GM03348 (cell line): ENCODE measurements at regions not wholly inside any gene's neighbourhood (a gene's known extent, or its start where the extent isn't known, plus 50 kb on each side); places are given as distances from the start of the nearest gene placed in this dataset.

ENCODE experiments used
- DNase-seq: peaks from one replicate; pipeline ENCODE4 v3.0.0; 2012; ENCODE audit warnings: low spot score

GRCh38 chr14:98835051-98835824 lies 436.8 kb downstream of the BCL11B start:
- DNase-seq, result no peak

GRCh38 chr14:98835825-98836100 lies 436.2 kb downstream of the BCL11B start:
- no peak for DNase-seq

GRCh38 chr14:98840091-98840490 lies 431.9 kb downstream of the BCL11B start:
- no peak for DNase-seq

GRCh38 chr14:98840511-98840910 lies 431.5 kb downstream of the BCL11B start:
- no peak for DNase-seq

GRCh38 chr14:98844456-98844855 lies 427.5 kb downstream of the BCL11B start:
- DNase-seq, result no peak

GRCh38 chr14:98847521-98848468 lies 424.2 kb downstream of the BCL11B start:
- no peak for DNase-seq

GRCh38 chr14:98853063-98853729 lies 418.8 kb downstream of the BCL11B start:
- DNase-seq, result no peak

GRCh38 chr14:98855926-98856715 lies 415.9 kb downstream of the BCL11B start:
- DNase-seq, result no peak

GRCh38 chr14:98858158-98858557 lies 413.8 kb downstream of the BCL11B start:
- DNase-seq, result no peak

GRCh38 chr14:98858561-98858960 lies 413.4 kb downstream of the BCL11B start:
- no peak for DNase-seq

- no peak for DNase-seq
Observed at GRCh38 chr14:98859301-98859700, 412.7 kb downstream of the BCL11B start.

- DNase-seq, result no peak
Observed at GRCh38 chr14:98864211-98864610, 407.8 kb downstream of the BCL11B start.

- DNase-seq, result no peak
Observed at GRCh38 chr14:98867146-98867545, 404.9 kb downstream of the BCL11B start.

- DNase-seq, result no peak
Observed at GRCh38 chr14:98867726-98868125, 404.3 kb downstream of the BCL11B start.

GRCh38 chr14:98868866-98869265 lies 403.1 kb downstream of the BCL11B start:
- DNase-seq, result no peak

- DNase-seq, result peak; percentile 25
Observed at GRCh38 chr14:98871796-98872195, 400.2 kb downstream of the BCL11B start.

- no peak for DNase-seq
Observed at GRCh38 chr14:98877065-98877464, 394.9 kb downstream of the BCL11B start.

GRCh38 chr14:98878282-98878681 lies 393.7 kb downstream of the BCL11B start:
- DNase-seq, result no peak

- no peak for DNase-seq
Observed at GRCh38 chr14:98886982-98887381, 385.0 kb downstream of the BCL11B start.

GRCh38 chr14:98888281-98888680 lies 383.7 kb downstream of the BCL11B start:
- no peak for DNase-seq

GRCh38 chr14:98888927-98889835 lies 382.8 kb downstream of the BCL11B start:
- no peak for DNase-seq
